Stimulated activated CD8-positive, alpha-beta memory T cell treated with anti-CD3 and anti-CD28 coated beads, Interleukin-12 subunit alpha, Interleukin-12 subunit beta, amount 100 ng/mL, for 24 hours (primary cell): ENCODE measurements at regions not wholly inside any gene's neighbourhood (a gene's known extent, or its start where the extent isn't known, plus 50 kb on each side); places are given as distances from the start of the nearest gene placed in this dataset.
A peak's percentile ranks its signal among the peaks of the same experiment; 100 is the strongest.

Source experiments
- DNase-seq: peaks from one replicate; pipeline ENCODE4 v3.0.0-alpha.2; 2020; ENCODE audit errors: extremely low read depth

DNA sequence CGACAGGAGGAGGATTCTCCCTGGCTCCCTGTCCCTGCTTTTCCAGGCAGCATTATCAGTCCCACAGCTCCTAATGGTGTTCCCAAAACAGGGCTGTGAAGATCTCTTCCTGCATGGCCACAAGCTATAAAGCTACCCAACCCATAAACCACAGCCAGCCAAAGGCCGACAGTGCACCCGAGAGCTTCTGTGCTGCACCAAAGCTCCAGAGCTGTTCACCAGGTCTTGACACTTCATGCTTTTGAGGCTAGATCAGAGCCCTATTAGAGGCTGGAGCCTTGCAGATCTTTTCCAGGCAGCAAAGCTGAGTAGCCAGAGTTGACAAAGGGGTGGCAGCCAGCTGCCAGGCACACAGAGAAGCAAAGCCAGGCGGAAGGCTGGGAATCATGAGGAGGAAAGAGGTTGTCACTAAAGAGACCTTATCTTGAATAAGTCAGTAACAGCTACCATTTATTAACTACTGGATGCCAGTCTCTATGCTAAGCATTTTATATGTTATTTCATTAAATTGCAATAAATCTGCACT lies 180.4 kb downstream of the KATNAL1 start:
- DNase-seq = no peak

DNA sequence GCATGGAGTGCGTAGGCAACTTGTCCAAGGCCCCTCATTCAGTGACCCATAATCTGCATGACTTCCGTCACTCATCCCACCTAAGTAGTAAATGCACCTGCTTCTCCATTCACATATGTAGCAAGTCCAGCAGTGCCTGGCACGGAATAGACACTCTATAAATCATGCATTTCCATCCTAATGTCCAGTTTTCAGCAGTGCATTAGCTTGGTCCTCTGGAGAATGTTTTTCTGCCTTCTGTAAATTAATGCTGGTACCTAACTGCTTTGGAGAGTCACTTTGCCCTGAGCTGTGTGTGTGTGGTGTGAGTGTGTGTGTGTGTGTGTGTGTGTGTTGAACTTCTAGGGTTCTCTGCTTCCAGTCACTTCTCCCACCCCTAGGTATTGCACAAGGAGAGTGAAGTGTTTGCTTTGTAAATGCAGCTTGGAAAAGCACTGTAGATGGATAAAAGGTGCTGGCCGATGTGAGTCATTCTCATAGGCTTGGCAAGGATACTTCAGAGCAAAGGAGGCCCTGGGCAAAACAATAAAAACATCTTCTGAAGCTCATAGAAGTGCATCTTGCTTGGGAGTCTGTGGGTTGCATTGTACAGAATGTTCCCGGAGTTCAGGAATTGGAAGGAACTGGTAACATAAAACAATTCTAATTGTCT lies 181.8 kb downstream of the KATNAL1 start:
- DNase-seq = no peak

DNA sequence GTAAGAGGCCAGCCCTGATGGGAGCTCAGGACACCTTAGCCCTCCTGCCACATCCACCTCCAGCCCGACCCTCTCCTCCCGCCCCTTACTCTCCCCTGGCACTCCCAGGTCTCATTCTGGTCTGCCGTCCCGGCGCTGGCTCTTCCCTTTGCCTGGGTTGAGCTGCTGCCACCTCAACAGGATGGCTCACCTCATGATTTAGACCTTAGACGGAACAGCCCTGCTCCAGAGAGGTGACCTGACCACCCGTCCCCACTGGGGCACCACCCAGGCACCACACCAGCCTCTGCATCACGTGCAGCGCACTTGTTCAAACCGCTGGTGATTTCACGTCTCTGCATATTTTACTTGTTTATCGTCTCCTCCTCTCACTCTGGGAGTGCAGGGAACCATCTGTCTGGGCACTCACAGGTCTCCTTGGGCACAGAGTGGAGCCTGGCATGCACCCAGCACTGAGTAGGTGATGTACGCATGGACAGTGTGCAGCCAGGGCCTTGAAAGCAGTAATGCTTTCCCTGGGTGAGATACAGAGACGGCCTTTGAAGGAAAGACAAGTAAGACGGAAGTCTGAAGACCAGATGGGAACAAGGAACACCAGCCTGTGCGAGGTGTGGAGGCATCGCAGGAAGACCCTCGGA lies 183.1 kb downstream of the KATNAL1 start:
- DNase-seq = no peak

DNA sequence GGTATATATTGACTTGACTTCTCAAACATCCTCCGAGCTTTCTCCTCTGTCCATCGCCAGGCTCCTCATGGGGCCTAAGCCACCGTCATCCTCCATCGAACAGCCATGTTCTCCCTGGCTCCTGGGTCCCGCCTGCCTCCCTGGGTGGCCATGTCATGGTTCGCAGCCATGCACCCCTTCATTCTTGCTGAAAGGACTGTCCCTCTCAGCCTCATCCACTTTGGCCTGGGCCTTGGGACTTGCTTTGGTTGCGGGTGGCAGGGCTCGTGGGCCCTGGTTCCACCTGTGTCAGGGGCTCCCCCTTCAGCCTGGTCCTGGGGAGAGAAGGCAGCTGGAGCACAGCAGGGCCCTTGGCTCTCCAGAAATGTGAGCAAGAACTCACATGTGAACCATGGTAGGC lies 183.8 kb downstream of the KATNAL1 start:
- no peak for DNase-seq

DNA sequence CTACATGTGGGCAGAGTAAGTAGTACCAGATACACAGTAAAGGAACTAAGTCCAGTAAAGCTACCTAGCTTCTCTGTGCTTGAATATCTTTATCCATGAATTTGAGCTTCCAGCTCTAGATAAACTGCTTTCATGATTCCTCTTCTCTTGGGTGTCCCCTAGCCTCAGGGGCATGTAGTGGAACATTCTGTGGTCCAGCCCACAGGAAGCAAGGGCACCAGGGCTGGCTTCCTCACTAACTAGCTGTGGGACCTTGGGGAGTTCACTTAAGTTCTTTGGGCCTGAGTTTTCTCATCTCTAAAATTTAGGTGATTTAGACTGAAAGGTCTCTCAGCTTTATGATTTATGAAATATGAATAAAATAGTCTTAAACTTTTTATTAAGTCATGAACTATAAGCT lies 185.7 kb downstream of the KATNAL1 start:
- DNase-seq = no peak

DNA sequence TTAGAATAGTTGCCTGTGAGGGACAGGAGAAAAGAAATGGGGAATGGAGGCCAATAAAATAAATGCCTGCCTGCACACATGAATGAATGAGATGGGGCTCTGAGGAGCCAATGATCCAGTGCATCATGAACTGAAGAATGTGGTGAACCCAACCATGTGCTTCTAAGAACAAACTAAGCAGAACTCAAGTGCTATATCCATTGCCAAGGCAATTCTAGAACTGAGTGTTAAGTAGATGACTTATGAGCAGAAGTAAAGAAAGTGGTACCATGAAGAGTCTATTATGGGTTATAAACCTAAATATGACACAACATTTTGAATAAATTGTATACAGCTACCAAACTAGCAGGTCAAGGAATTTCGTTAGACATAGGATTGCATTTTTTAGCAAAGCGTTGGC lies 186.1 kb downstream of the KATNAL1 start:
- no peak for DNase-seq

DNA sequence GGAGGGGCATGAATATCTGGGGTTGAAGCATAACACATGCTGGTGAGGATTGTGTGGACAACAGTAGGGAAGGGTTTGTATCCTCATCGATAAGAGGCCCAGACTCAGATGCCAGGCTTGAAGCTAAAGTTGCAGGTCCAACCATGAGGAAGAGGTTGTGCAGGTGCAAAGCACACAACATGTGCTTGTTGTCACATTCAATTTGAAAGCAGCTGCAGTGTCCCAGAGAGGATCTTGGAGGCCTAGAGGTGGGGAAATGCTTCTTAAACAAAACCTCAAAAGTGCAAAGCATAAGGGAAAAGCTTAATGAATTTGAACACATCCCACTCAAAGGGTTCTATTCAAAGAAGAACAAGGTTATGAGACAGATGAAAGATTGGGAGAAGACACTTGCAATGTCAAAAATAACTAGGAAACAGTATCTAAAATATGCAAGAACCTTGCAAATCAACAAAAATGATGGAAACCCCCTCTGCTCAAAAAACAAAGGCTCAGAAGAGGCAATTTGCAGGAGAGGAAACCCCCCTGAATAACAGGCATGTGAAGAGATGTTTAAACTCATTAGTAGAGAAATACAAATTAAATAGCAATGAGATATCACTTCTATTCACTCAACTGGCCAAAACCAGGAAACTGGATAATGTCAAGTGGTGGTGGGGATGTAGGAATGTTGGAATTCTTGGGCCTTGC lies 187.1 kb downstream of the KATNAL1 start:
- DNase-seq = no peak

DNA sequence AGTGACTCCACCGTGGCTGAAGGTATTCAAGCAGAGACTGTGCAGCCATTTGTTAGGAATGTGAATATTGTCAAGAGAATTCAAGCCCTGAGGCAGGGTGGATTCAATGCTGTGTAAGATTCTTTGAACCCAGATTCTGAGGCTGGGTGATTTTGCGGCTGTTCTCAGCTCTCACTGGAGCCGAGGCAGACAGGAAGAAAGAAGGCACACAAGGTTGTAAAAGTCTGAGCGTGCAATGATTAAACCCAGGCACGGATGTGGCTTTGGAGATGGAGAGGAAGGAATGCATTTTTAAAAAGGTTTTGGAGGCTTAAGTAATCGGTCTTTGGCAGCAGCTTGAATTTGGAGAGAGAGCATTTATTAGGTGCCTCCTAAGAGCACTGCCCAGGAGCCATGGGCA lies 187.9 kb downstream of the KATNAL1 start:
- no peak for DNase-seq

DNA sequence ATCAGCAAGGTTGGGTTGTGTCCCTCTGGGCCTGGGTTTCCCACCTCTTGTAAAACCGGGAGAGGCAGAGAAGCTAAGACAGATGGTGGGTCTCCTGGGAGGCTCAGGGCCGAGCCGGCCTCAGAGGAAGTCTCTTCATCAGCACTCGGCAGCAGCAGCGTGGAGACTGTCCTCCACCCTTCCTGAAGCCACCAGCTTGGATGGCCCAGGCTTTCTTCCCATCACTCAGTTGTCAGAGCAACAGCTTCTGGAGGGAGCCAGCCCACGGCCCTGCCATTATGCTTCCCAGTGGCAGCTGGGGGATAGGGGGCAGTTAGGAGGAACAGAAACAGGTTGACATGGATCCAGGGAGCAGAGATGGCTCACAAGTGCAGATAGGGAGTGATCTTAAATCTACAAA lies 191.0 kb downstream of the KATNAL1 start:
- DNase-seq = no peak

DNA sequence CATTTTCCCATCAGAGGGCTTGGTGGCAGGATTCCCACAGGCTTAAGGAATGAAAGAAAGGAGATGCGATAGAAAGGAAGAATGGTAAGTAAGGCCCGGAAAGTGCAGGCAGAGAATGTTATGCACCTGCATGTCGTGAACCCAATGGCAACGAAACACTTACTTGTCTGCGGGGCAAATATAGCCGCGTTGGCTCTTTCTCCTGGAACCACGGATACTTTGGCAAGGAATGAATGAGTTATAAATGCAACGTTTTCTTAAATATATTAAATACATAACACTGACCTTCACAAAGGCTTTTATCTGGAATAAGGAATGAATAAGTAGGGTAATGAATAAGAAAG lies 192.1 kb downstream of the KATNAL1 start:
- DNase-seq = no peak

DNA sequence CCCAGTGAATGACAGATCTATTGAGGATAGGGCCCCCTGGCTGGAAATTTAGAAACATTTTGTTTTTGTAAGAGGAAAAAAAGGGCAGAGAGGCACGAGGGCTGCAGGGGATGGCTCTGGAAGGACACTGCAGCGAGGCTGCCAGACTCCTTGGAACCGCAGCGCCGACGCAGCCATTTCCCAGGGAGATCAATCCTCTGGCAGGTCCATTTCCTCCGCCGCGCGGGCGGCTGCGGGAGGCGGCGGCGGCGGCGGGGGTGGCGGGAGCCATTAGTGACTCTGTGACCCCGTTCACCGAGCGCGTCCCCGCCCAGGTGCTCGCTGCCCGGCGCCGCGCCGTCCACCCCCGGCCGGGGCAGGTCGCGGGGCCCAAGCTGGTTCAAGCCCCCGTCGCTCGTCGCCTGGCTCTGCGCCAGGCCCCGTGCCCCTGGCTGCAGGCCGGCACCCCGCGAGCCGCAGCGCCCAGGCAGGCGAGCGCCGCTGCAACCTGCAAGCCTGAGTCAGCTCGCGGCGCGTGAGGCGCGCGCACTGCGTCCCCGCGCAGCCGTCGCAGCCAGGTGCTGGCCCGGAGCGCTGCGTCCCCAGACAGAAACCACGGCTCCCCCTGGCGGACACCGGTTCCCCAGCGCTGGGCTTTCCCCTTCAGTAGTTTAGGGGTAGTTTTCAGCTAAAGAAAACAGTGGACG lies 192.6 kb downstream of the KATNAL1 start:
- DNase-seq = peak; percentile 79

DNA sequence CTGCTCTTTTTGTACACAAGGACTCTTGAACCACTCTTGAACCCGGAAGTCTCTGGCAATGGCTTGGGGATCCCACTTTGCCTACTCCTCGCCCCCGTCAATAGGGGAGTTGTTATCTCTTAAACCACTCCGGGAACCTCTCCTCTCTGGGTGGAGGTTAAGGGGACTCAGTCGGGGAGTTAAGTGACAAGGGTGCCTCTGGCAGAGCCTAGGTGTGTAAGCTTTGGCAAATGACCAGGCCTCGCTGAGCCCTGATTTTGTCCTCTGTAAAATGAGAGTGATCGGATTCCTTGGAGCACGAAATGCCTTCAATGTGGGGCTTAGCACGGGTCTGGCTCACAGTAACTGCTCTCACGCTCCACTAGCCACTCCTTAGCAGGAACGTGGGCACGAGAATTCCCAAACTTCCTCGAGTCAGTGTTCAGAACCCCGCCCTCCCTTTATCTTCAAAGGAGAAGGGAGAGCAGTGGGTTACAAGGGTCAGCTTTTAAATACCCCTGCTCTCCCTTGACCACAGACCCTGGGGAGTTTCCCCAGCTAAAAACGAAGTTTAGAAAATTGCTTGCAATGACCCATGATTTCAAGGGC lies 193.3 kb downstream of the KATNAL1 start:
- DNase-seq = no peak

DNA sequence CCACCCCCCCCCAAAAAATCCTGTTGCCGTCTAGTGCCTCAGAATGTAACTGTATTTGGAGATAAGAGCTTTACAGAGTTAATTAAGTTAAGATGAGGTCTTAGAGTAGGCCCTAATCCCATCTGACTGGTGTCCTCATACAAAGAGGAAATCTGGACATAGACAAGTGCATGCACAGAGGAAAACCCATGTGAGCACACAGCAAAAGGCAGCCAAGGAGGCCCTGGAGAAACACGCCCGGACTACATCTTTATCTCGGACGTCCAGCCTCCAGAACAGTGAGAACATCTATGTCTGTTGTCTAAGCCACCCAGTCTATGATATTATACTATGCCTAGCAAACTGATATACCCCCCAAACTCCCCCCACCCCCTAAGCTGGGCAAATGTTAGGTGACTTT lies 193.8 kb downstream of the KATNAL1 start:
- no peak for DNase-seq

DNA sequence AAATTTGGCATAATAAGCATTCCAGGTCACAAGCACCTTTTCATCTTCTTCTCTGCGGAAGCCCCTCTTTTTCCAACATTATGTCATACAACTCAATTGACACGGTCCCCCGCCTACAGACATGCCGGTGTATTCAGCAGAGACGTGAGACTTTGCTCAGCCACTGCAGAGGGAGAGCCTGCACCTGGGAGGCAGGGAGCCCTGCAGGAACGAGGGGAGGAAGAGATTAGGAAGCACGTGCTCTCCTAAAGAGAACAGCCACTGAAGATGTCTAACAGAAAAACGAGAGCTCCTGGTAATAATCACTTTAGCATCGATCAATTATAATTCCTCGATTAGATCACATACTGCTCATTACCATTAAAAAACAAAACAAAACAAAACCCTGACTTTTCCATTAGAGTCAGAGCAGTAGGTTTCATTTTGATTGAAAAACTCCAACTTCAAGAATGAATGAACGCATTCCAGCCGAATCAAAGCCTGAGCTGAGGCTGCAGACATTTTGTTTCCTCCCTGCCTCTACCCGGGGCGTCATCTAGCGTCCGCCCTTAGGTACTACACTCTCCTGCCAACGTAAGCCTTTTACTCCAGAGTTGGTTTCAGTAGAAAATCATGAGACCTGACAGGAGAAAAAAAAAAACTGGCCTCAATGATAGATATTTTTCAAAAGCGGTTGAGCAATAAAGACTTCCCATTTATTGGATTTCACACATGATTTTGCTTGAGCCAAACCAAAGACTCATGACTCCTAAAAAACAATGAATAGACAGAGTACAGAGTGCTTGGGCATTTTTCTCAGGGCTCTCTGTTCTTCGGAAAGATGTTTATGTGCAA lies 194.5 kb downstream of the KATNAL1 start:
- peak; percentile 48 for DNase-seq

DNA sequence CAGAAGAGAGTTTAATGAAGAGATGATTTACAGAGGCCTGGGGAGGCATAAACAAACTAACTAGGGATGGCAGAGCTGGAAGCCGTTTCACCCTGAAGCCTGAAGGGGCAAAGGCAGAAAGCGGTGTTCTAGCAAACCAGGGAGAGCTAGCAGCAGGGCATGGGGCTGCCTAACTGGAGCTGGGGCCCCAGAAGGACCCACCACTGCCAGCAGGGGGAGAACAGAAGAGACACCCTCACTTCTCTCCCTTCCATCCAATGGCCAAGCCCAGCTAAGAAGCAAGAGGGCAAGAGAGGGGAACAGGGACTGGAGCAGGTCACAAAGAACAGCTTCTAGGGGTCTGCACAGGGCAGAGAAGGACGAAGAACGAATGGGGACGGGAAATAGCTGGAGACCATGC lies 195.5 kb downstream of the KATNAL1 start:
- DNase-seq = no peak

DNA sequence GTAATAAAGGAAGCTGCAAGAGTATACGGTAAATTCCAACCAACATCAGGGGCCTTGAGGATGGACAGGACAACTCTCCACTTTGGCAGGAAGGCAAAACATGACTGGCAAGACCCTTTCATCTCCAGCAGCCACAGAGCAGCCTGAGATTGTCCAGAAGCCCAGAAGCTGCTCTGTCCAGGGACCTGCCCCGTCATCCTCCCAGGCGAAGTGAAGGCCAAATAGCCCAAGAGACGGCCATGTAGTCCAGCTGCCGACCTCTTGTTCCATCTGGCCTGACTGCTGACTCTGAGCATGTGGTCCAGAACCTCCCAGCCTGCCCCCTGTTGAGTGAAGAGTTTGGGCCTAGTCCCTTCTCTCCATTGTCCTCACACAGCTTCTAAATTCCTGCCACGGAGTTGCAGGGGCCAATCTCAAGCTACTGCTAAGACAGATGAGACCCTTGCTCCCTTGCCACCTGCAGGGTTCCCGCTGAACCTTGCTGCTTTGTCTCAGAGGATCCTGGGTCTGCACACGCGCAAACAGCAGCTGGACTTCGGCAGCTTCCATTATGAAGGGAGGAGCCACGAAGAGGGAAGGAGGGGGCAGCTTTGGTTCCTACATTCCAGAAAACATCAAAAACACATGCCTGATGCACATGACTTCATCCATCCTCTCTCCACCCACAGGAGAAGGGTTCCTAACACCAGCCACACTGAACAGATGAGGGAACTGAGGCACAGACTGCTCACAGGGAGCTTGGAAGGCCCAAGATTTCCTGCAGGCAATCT lies 196.9 kb downstream of the KATNAL1 start:
- no peak for DNase-seq

DNA sequence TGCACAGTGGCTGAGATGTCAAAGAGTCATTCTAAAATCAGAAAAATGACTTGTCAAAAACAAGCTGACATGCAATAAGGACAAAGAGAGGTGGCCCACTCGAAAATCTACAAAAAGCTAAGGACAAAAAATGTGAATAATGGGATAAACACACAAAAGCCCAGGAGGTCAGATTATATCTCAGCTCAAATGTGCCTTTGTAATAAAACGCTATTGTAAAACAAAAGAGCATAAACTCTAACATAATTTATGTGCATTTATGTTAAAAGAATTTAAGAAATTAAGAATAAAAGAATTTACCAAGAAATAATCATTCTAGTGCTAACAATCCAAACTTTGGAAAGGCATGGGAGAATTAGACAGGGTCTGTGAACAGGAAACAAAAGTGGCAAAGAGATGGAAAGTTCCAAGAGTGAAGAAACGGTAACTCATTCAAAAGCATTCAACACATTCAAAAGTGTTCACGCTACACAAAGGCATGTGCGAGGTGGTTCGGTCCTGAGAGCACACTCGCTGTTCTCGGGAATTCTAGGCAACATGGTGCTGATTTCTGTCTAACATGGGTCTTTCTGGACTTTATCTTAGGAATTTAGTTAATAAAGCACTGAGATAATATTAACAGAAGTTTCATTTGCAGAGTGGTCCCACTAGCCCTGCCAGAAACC lies 197.7 kb downstream of the KATNAL1 start:
- DNase-seq = no peak

DNA sequence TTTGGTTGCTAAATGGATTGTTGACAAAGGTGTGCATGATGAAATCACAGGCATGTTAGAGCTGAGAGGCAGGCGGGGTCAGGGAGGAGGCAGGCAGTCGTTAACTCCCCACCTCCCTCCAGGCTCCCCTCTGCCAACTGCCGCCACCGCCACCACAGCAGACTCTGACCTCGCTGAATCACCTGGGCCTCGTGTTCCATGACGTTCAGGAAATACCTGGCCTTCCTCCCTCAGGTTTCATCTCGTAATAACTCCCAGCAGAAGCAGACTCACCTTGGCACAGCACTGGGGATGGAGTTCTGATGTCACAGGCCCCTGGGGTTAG lies 198.5 kb downstream of the KATNAL1 start:
- no peak for DNase-seq

DNA sequence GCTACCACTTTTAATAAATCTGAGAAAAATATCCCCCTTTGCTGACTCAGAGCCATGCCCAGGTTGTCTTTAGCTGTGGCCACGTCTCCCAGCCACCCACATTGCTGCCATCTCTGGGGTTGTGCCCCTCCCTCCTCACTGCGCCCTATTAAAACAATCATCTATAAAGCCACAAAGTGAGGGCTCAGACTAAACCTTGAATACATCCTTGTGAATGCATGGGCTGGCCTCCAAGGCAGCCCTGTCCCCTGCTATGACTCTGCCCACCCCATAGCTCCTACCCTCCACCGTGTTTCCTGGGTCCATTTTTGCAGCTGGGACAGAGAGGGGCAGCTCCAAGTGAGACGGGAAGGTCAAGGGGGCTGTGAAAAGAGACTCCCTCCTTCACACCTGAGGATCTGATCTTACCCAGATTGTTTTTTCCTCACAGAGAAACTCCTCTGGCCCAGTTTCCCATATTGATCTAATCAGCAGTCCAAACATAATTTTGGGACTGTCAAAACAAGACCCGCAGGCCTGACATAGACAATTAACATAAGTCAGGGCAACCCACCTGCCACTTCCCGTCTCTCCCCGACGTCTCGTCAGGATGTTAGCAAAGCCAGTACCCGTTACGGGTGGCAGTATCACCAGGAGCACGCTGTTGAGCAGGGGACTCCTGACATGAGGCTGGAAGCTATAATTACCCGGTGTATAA lies 199.0 kb downstream of the KATNAL1 start:
- DNase-seq = no peak
